Umbilical cord (tissue), 1 donor: ENCODE measurements at regions not wholly inside any gene's neighbourhood (a gene's known extent, or its start where the extent isn't known, plus 50 kb on each side); places are given as distances from the start of the nearest gene placed in this dataset.

Experiments used
- DNase-seq: peaks from one replicate; pipeline ENCODE4 v3.0.0-alpha.2; 2015; ENCODE audit warnings: low spot score

- DNase-seq, result no peak
Measured at GRCh38 chr12:24416423-24417109, 467.1 kb upstream of the SOX5 start.

- DNase-seq, result peak; percentile 33
Measured at GRCh38 chr12:24415934-24416333, 466.5 kb upstream of the SOX5 start.

DNA sequence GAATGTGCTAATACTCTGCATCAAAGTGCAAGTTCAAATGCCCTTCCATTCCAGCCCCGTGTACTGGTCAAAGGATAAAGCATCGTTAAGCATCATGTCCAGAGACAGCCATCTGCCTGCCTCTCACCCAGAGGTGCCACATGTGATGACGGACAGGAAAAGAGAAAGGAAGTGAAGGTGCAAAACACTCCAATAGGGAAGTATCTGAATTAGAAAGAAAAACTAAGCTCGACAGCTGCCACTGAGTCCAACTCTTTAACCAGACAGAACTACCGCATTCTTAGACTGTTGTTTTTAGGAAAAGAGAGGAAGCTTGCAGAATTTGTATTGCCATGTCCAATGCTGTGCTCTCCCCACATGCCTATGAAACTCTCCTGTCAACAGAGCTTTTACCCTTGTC is 465.0 kb upstream of the SOX5 start:
- DNase-seq, result peak; percentile 24

DNA sequence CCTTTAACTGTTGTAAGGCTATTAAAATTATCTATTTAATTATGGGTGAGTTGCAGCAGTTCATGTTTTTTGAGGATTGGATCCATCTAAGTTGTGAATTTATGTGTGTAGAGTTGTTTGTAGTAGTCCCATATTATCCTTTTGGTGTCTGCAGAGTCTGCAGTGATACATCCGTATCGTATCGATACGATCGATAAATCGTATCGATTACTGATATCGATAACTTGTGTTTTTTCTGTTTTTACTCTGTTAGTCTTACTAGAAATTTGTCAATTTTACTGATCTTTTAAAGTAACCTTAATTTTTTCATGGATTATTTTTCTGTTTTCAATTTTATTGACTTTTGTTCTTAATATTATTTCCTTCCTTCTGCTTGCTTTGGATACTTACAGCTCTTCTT is 462.5 kb upstream of the SOX5 start:
- no peak for DNase-seq

DNA sequence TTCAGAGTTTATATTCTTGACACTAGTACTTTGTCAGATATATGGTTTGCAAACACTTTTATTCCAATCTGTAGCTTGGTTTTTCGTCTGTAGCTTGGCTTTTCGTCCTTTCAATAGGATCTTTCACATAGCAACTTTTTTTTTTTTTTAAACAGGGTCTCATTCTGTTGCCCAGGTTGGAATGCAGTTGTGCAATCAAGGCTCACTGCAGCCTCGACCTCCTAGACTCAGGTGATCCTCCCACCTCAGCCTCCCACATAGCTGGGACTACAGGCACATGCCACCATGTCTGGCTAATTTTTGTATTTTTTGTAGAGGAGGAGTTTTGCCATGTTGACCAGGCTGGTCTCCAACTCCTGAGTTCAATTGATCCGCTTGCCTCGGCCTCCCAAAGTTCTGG is 460.4 kb upstream of the SOX5 start:
- DNase-seq, result no peak

- DNase-seq, result no peak
Measured at GRCh38 chr12:24408305-24408704, 458.8 kb upstream of the SOX5 start.

- no peak for DNase-seq
Measured at GRCh38 chr12:24407884-24408283, 458.4 kb upstream of the SOX5 start.

DNA sequence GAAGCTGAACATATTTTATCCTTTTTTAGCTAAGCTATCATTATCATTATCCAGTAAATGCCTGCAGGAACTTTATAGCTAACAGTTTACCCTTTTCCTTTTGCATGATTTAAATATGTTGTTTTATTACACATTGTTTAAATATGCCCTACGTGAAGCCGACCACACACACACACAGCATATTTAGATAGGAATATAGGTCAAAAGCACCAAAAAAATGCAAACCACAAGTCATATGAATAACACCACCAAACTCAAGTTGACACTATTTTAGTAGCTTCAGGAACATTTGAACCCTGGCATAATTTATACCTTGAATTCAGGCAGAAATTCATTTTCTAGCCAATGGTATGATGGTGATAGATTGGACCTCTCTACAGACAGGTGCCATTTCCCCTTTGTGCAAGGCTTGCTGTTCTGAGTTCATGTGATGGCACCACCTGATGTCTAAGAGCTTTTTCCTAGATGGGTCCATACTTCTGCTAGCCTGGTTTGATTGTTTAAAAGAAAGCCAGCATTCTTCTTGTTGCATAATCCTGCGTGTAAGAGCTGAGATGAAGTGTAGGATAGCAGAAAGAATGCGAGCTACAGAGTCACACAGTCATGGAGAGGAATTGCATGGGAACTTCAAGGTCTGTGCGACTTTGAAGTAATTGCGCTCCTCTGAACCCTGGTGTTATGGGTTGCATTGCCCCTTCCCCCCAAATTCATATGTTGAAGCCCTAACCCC is 454.8 kb upstream of the SOX5 start:
- DNase-seq, result no peak

DNA sequence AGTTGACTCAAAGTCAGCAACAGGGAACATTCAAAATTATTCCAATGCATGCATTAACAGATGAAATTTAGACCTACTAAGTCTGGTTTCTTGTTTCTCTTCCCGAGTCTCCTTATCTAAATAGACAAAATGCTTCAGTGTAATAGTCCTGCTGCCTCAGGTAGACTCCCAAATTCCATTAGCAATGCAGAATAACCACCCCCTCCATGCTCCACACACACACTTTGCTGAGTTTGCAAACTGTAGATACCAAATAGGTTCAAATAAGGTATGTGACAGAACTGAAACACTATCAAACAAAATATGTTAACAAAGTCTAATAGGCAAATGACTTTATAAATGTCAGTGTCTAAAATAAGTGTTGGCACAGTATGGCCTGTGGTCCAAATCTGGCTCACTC is 451.1 kb upstream of the SOX5 start:
- no peak for DNase-seq

- DNase-seq, result no peak
Measured at GRCh38 chr12:24398605-24399004, 449.1 kb upstream of the SOX5 start.

GRCh38 chr12:24396224-24396623 is 446.8 kb upstream of the SOX5 start:
- no peak for DNase-seq

- DNase-seq, result no peak
Measured at GRCh38 chr12:24394246-24394645, 444.8 kb upstream of the SOX5 start.

DNA sequence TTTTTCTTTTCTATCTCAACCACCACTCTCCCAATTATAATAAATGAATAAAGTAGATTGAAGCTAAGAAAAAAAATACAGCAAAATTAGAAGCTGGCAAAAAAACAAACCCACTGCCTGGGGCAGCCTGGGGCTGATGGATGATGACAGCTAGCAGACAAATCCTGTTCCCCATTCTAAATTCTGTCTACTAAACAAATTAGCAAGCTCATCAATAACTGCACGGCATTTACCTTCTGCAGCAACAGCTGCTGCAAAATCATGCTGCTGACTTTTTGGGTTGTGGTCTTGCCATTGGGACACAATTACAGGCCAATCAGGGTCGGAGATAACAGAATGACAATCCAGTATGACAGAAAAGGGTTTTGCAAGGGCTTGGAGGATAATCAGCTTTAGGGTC is 443.6 kb upstream of the SOX5 start:
- DNase-seq, result no peak

- no peak for DNase-seq
Measured at GRCh38 chr12:24389394-24389793, 439.9 kb upstream of the SOX5 start.

GRCh38 chr12:24387381-24387780 is 437.9 kb upstream of the SOX5 start:
- no peak for DNase-seq

DNA sequence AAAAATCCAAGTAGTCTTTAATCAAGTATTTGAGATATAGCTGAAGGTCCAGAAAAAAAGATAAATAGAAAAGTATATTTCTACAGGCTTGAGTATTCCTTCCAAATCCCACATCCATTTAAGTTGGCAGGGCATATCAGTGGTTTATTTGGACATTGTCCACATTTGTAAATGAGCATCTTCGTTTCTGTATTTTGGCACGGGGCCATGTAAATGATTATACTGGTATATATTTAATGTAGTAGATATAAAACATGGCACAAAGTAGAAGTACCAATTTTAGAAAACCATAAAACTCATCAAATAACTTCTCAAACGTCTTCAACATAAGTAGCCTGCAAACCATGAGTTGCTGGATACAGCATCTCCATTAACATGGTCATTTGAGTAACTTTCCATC is 437.4 kb upstream of the SOX5 start:
- DNase-seq, result no peak

DNA sequence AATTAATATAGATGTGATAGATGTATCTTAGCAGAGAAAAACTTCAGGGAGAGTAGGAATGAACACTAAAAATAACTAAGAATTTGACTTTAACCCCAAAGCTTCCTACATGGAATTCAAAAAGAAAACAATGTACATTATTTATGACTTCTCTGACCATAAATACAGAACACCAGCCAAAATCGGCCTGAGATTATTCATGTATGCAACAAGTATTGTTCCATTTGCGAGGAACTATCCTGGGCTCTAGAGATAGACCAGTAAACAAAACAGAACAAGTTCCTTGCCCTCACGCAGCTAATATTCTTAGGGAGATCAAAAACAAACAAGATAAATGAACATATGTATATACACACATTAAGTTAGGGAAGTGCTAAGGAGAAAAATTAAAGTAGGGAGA is 432.3 kb upstream of the SOX5 start:
- peak; percentile 15 for DNase-seq

DNA sequence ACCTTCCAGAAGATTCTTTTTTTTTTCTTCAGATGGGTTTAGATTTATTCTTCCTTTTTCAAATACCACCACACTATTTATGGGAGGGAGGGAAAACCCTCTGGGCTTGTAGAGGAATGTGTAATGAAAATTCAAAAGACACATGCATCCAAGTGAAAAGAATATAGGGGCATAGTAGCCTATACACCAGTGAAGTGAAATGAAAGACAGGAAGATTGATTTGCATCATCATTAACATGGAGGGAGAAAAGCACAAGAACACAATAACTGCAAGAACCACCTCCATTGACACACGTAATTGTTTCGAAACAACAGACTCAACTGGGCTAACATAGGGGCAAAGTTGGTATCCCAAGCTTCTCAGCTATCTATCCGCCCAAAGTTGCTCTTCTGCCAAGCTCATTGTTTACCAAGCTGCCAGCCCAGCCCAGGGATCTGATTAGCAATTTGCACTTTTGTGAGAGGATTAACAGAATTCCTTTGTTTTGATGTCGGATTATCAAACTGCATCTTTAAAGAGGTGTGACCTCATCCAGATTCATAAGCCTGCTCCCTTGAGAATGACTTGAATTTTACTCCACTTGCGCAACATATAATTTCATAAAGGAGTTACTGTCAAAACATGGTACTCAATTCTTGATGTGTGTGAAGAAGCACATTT is 430.5 kb upstream of the SOX5 start:
- DNase-seq, result no peak

GRCh38 chr12:24379433-24379832 is 430.0 kb upstream of the SOX5 start:
- no peak for DNase-seq

DNA sequence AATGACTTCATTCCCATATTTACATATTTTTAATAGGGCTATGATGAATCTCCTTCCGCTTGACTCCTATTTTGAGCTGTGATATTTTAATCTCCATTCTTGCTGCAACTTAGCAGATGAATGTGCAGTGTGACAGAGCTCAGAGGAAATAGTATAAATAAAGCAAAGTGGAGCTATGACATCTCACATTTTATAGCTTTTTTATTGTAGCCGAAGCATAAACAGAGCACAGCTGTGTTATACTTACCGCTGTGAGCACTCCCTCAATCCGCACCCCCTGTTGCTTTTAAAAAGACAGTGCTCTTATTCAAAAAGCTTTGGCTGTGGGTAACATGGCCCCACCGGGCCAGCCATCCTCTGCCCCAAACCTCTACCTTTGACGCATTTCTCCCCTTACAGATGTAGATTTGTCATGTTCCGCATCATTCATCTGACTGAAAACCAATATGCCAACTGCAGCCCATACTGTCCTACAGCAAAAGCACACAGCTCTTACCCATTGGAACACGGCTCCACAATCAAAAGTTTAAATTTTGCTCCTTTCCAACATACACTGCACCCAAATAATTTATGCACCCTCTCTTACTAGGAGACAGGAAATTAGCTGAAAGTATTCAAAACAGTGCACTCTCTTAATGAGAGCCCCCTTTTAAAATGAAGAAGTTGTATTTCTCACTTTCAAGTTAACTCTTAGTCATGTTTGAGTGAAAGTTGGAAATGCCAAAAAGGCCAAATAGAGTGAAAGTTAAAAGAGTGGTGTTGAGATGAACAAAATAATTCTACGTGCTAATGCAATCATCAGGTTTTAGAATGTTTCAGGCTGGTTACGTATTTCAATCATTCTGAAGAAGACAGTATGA is 429.3 kb upstream of the SOX5 start:
- DNase-seq, result no peak

- no peak for DNase-seq
Measured at GRCh38 chr12:24374452-24374851, 425.0 kb upstream of the SOX5 start.

DNA sequence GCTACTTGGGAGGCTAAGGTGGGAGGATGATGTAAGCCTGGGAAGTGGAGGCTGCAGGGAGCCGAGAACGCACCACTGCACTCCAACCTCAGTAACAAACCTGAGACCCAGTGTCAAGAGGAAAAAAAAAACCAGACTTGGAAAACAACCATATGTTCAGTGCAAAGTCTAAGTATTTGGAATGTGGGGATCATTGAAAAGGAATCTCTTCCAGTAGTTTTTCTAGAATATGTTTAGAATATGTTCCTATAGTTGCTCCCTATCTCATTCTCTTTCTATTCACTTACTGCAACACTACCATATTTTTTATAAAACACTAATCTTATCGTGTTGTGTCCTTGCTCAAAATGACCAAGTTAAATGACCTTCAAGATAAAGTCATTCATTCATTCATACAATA is 423.5 kb upstream of the SOX5 start:
- no peak for DNase-seq
